Panc1 (cell line): ENCODE measurements at regions not wholly inside any gene's neighbourhood (a gene's known extent, or its start where the extent isn't known, plus 50 kb on each side); places are given as distances from the start of the nearest gene placed in this dataset.

Experiments
- ATAC-seq: fragments of 200-7000 bp; cut with Tn5 transposase; 2 replicates; pipeline ENCODE4 v1.9.1; 2020; ENCODE audit warnings: mild to moderate bottlenecking, moderate library complexity
- BruUV-seq: library from RNA; stranded (reverse); fragments of 400-500 nt; replicated peaks from 2 replicates; lab custom pipeline; 2021; lab: Mats Ljungman, UMichigan
- CTCF ChIA-PET: fragments of 300-600 bp; sonication (Branson Sonifier 250); formaldehyde crosslinking; loops from one replicate; lab custom pipeline; 2022; ENCODE audit warnings: antibody characterized with exemption; lab: Charles Lee
- POLR2A ChIA-PET: fragments of 300-600 bp; sonication (Branson Sonifier 250); formaldehyde crosslinking; loops from one replicate; lab custom pipeline; 2022; ENCODE audit warnings: antibody characterized with exemption; lab: Charles Lee
- DNase-seq: peaks from one replicate; pipeline ENCODE4 v3.0.0-alpha.2; 2010; ENCODE audit warnings: low read depth, low spot score
- H3K27ac ChIP-seq: 2 replicates; pipeline ENCODE4 v1.5.1; 2011; ENCODE audit warnings: mild to moderate bottlenecking, low read length, inconsistent platforms
- H3K27me3 ChIP-seq: fragments of 200-500 bp; sonication (Bioruptor generic); 2 replicates; pipeline ENCODE4 v1.6.0; 2014; ENCODE audit warnings: low read length, inconsistent platforms; ENCODE audit not compliant: control insufficient read depth, insufficient read depth
- H3K36me3 ChIP-seq: fragments of 200-500 bp; sonication (Bioruptor generic); 2 replicates; pipeline ENCODE4 v1.5.1; 2014; ENCODE audit warnings: inconsistent platforms, mild to moderate bottlenecking, low read length, moderate library complexity; ENCODE audit not compliant: control insufficient read depth, insufficient read depth
- H3K4me1 ChIP-seq: 2 replicates; pipeline ENCODE4 v1.5.1; 2011; ENCODE audit warnings: inconsistent platforms, mild to moderate bottlenecking, low read length, moderate library complexity; ENCODE audit not compliant: control insufficient read depth, insufficient read depth
- H3K4me3 ChIP-seq, 2 experiments: 2 replicates each; pipeline ENCODE4 v1.5.1; 2011 to 2012; ENCODE audit warnings: low read depth in 2 of 2, low read length in 2 of 2, mild to moderate bottlenecking in 2 of 2, inconsistent platforms in 1 of 2, moderate library complexity in 1 of 2
- H3K9me3 ChIP-seq: fragments of 200-500 bp; sonication (Bioruptor generic); 2 replicates; pipeline ENCODE4 v1.5.1; 2014; ENCODE audit warnings: low read depth, mild to moderate bottlenecking, inconsistent platforms, low read length, moderate library complexity; ENCODE audit not compliant: control insufficient read depth, insufficient read depth
- POLR2AphosphoS5 ChIP-seq: IDR thresholded peaks from 2 replicates; pipeline ENCODE4 v1.6.1; 2012; ENCODE audit warnings: mild to moderate bottlenecking, low read depth, low read length, moderate library complexity
- SIN3A ChIP-seq: IDR thresholded peaks from 2 replicates; pipeline ENCODE4 v1.6.1; 2012; ENCODE audit warnings: low read depth, mild to moderate bottlenecking, low read length, moderate library complexity, borderline replicate concordance; ENCODE audit not compliant: insufficient read depth
- TCF7L2 ChIP-seq: IDR thresholded peaks from 2 replicates; pipeline ENCODE4 v1.6.1; 2011; ENCODE audit warnings: mild to moderate bottlenecking, low read depth, low read length, inconsistent platforms
- in situ Hi-C: cut with HindIII; loops from 2 replicates; pipeline ENCODE4 v1.10.0; 2016; ENCODE audit warnings: low sequenced_read_pairs, low pct_unique_long_range_greater_than_20kb
- intact Hi-C: fragments of 100-400 bp; cut with micrococcal nuclease; formaldehyde crosslinking; loops from one replicate; pipeline ENCODE4 v1.10.0; 2022; ENCODE audit not compliant: unreplicated experiment
- TF ChIP-seq, protein P1 (sequence below): fragments of 450-650 bp; IDR thresholded peaks from 2 replicates; pipeline ENCODE4 v1.5.1; 2017; ENCODE audit warnings: mild to moderate bottlenecking
- TF ChIP-seq, protein P2 (sequence below), 2 experiments: IDR thresholded peaks; 2 replicates each; pipeline ENCODE4 v1.6.1; 2011 to 2012; ENCODE audit warnings: low read depth in 2 of 2, control low read depth in 1 of 2, low read length in 1 of 2, mild to moderate bottlenecking in 1 of 2, moderate library complexity in 1 of 2; ENCODE audit not compliant: insufficient read depth in 1 of 2

DNA sequence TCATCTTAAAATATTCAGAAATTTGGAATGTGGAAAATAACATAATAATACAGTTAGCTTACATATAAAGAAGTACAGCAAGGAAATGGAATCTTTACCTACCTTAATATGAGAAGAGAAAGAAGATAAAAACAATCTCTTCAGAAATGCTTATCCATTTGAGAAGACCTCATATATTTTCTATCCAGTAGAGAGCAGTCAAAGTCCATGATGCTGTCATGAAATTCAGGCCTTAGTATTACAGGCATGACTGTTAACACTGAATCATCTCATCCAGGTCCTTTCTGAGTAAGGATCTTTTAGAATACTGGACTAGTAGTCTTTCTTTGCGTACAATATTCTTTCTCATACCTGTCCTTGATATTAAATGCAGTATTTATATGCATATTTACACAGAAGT lies 713.4 kb downstream of the CD109 start:
- DNase-seq (peak; percentile 60), ATAC-seq (no peak)
- no TSS peak for BruUV-seq
- no peak overlapping the region for H3K27ac ChIP-seq
- ChIA-PET CTCF (no interaction called here), POLR2A (no interaction called here)
- H3K36me3 ChIP-seq: no peaks in the 10 kb centered on the region
- intact Hi-C loops (loop anchor here (2.0 kb wide), 1 partner anchor 795 kb away; no protein-coding TSS in a partner anchor), in situ Hi-C loops (no loop called here)
- H3K4me3 ChIP-seq: no peak overlapping the region
- no peaks in the 10 kb centered on the region for H3K4me1 ChIP-seq
- no peaks in the 10 kb centered on the region for H3K27me3 ChIP-seq
- TF ChIP-seq, protein P1, sequence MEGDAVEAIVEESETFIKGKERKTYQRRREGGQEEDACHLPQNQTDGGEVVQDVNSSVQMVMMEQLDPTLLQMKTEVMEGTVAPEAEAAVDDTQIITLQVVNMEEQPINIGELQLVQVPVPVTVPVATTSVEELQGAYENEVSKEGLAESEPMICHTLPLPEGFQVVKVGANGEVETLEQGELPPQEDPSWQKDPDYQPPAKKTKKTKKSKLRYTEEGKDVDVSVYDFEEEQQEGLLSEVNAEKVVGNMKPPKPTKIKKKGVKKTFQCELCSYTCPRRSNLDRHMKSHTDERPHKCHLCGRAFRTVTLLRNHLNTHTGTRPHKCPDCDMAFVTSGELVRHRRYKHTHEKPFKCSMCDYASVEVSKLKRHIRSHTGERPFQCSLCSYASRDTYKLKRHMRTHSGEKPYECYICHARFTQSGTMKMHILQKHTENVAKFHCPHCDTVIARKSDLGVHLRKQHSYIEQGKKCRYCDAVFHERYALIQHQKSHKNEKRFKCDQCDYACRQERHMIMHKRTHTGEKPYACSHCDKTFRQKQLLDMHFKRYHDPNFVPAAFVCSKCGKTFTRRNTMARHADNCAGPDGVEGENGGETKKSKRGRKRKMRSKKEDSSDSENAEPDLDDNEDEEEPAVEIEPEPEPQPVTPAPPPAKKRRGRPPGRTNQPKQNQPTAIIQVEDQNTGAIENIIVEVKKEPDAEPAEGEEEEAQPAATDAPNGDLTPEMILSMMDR: peak; percentile 24; the same call in 1 of the 2 replicates
- TF ChIP-seq, protein P2, sequence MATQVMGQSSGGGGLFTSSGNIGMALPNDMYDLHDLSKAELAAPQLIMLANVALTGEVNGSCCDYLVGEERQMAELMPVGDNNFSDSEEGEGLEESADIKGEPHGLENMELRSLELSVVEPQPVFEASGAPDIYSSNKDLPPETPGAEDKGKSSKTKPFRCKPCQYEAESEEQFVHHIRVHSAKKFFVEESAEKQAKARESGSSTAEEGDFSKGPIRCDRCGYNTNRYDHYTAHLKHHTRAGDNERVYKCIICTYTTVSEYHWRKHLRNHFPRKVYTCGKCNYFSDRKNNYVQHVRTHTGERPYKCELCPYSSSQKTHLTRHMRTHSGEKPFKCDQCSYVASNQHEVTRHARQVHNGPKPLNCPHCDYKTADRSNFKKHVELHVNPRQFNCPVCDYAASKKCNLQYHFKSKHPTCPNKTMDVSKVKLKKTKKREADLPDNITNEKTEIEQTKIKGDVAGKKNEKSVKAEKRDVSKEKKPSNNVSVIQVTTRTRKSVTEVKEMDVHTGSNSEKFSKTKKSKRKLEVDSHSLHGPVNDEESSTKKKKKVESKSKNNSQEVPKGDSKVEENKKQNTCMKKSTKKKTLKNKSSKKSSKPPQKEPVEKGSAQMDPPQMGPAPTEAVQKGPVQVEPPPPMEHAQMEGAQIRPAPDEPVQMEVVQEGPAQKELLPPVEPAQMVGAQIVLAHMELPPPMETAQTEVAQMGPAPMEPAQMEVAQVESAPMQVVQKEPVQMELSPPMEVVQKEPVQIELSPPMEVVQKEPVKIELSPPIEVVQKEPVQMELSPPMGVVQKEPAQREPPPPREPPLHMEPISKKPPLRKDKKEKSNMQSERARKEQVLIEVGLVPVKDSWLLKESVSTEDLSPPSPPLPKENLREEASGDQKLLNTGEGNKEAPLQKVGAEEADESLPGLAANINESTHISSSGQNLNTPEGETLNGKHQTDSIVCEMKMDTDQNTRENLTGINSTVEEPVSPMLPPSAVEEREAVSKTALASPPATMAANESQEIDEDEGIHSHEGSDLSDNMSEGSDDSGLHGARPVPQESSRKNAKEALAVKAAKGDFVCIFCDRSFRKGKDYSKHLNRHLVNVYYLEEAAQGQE (IDR thresholded peaks at IDR 0.05; ENCODE audit: insufficient read depth in 1 of 2, low read depth in 2 of 2, low read length in 1 of 2): no peak
- TF ChIP-seq SIN3A: no peak
- TF ChIP-seq POLR2AphosphoS5: no peak
- H3K9me3 ChIP-seq: no peaks in the 10 kb centered on the region

DNA sequence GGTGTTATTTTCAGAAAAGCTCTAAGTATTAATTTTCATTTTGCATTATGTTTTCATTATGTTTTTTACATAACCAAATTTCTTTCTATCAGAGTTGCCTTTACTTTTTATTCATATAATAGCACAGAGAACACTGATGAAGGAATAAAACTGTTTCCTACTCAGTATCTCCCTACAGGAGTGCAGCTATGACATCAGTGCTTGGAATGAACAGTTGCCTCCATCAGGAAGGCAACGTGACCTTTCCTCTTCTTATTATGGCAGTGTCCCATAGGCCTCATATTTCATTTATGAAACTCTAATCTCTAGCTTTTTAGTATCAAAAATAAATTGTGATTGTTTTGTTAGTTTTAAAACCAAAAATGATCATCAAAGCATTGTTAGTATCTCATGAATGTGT lies 712.8 kb downstream of the CD109 start:
- ChIA-PET POLR2A (no interaction called here), CTCF (no interaction called here)
- Histone ChIP-seq H3K4me3 (no peak overlapping the region), H3K9me3 (no peaks in the 10 kb centered on the region), H3K27me3 (no peaks in the 10 kb centered on the region), H3K27ac (no peak overlapping the region), H3K36me3 (no peaks in the 10 kb centered on the region), H3K4me1 (no peaks in the 10 kb centered on the region)
- BruUV-seq: no TSS peak
- intact Hi-C loops (loop anchor here (2.0 kb wide), 1 partner anchor 796 kb away; no protein-coding TSS in a partner anchor), in situ Hi-C loops (no loop called here)
- ATAC-seq (no peak), DNase-seq (no peak)
- no peak for TF ChIP-seq SIN3A
- TF ChIP-seq, protein P2 (IDR thresholded peaks at IDR 0.05; ENCODE audit: insufficient read depth in 1 of 2, low read depth in 2 of 2, low read length in 1 of 2): no peak
- TF ChIP-seq, protein P1: no peak
- TF ChIP-seq POLR2AphosphoS5: no peak
- TF ChIP-seq TCF7L2: no peak
